HG02938 (cell line): ENCODE measurements at regions not wholly inside any gene's neighbourhood (a gene's known extent, or its start where the extent isn't known, plus 50 kb on each side); places are given as distances from the start of the nearest gene placed in this dataset.
"Not testable (repeated sequence)": the region's sequence is repeated elsewhere in the genome, so short reads cannot be mapped to it uniquely, and the experiment has no call there.

Experiments used
- ATAC-seq: cut with Tn5 transposase; IDR thresholded peaks from one replicate; pipeline ENCODE4 v1.9.1; 2021; ENCODE audit warnings: mild to moderate bottlenecking, moderate library complexity; ENCODE audit not compliant: unreplicated experiment

- no peak for ATAC-seq
Measured at GRCh38 chr12:131407221-131408035, 303.5 kb upstream of the SFSWAP start.

DNA sequence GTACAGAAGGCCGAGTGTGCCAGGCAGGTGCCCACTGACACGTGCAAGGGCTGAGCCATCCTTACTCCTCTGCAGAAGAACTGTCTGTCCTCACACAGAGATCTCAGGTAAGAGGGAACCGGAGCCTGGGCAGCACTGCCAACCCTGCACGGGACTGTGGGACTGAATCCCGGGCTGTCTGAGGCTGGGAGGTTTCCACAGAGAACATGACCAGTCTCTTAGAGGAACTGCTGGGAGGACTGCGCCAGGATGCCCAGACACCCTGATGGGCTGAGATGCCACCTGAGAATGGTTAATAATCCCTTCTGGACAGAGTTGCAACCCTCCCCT is 302.9 kb upstream of the SFSWAP start:
- no peak for ATAC-seq

DNA sequence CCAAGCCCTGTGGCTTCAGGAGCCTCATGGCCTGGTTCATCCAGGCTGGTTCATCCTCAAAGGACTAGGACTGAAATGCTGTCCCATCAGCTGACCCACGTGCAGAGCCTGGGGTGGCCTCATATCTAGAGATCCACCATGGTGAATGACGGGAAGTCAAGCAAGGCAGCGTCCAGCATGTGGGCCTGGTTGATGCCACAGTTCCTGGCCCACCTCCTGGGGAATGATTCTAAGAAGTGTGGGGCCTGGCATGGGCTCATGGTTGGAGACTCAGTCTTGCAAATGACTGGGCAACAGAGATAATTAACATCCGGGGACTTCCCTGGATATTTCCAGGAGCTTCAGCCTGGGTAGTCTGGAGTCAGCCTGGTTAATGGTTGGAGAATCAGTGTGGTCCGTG is 302.4 kb upstream of the SFSWAP start:
- ATAC-seq = no peak

DNA sequence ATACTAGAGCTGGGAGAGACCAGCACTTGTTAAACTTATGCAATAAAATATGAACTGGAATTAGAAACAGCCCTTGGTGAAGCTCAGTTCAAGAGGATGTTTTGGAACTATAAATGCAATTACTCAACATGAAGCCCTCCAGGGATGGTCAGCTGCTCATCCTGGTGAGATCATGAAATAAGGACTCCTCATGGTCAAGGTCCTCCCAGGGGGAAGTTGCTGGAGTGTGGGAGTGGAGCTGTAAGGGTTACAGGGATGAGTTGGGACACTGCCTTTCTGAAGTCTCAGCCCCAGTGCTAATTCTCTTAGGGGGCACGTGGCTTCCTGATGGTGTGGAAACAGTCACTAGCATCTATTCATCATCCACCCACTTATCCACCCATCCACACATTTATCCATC is 301.7 kb upstream of the SFSWAP start:
- ATAC-seq = no peak

DNA sequence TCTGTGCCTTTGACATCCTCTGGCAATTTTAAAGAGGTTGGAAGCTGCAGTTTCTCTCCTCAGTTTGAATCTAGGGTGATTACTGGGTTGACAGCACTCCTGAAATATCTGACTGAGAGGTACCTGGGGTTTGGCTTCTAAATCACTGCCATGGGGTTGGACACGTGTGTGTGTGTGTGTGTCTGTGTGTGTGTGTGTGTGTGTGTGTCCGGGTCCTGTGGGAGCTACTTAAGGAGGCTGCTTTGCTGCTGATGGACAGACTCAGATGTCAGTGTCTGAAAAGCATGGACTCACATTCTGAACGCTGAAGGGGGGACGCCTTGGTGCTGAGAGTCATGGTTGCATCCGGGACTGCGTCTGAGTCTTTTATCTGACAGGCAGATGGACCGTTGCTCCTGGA is 299.1 kb upstream of the SFSWAP start:
- not testable (repeated sequence) for ATAC-seq

GRCh38 chr12:131413006-131413405 is 297.9 kb upstream of the SFSWAP start:
- no peak for ATAC-seq

DNA sequence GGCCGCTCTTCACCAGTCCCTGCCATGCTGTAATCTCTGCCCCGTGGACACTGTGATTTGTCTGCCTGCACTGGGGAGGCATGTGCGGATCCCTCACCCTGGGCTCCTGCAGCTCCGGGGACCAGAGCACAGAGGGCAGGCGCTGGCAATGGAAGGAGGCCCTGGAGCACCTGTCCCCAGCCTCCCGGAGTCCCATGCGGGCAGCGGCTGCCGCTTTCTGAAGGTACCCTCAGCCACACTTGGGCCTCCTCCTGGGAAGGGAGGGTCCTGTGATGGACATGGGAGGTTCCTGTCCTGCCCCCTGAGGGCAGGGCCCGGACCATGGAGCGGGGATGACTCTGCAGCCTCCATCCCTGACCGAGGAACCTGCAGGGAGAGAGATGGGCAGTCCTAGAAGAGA is 297.4 kb upstream of the SFSWAP start:
- ATAC-seq = no peak

- not testable (repeated sequence) for ATAC-seq
Measured at GRCh38 chr12:131414155-131414922, 296.6 kb upstream of the SFSWAP start.

DNA sequence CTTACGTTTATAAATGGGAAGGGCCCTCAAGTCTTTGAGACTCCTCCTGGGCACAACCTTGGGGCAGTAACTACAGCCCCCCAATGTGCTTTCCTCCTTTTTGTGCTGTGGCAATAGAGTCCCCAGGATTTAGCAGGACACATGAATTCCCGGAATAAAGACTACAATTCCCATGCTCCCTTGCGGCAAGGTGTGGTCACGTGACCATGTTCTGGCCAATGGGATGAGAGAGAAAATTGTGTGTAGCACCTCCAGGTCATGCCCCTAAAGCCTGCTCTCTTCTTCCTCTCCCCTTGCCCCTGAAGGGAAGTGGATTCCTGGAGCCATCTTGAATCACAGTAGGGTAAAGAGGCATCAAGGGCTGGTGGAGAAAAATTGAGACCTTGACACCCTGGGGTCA is 295.1 kb upstream of the SFSWAP start:
- ATAC-seq = no peak

GRCh38 chr12:131418121-131418520 is 292.8 kb upstream of the SFSWAP start:
- ATAC-seq = no peak

DNA sequence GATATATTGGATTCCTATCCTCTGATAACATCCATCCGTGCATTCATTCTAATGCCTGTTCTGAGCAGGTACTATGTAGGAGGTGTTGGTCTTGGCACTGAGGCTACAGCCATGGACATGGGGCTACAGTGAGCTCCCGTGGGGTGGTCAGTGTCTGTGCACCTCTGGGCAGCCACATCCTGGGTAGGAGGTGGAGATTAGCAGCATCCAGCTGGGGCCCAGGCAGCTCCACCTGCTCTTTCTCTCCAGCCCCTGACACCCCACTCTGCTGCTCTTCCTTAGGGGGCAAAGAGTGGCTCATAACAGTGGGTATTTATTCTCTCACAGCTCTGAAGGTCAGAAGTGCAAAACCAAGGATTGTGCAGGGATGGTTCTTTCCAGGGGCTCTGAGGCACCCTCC is 292.0 kb upstream of the SFSWAP start:
- no peak for ATAC-seq

- ATAC-seq = no peak
Measured at GRCh38 chr12:131420867-131421447, 289.9 kb upstream of the SFSWAP start.

- ATAC-seq = no peak
Measured at GRCh38 chr12:131421509-131422186, 289.2 kb upstream of the SFSWAP start.

DNA sequence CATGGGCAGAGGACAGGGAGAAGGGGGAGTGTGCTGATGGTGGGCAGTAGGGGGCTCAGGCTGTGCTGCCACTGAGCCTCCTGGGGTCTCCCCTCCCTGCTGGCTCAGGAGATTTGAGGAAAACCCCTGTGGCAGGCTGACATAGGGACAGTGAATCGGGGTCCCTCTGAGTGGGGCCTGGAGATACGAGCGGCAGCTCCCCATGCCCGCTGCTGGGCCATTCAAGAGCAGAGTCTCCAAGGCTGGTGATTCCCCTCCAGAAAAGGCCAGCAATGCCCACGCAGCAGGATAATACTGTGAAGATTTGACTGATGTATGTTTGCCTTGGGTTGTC is 288.7 kb upstream of the SFSWAP start:
- ATAC-seq = no peak

DNA sequence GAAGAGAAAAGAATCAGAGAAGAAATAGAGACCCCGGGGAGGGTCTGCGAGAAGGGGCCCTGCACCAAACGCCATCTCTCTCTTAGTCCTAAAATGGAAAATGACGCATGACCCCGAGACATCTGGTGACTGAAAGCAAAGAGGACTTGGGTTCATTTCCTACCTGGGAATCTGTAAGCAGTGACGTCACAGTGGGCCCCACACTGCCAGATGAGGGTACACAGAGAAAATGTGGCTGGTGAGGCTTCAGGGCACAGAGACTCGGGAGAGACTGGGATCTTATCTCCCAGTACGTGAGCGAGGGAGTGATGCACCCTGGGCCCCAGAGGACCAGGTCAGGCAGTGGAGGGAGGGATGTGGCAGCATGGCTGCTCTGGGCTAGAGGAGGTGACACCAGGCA is 288.1 kb upstream of the SFSWAP start:
- no peak for ATAC-seq

- ATAC-seq = no peak
Measured at GRCh38 chr12:131424270-131424669, 286.6 kb upstream of the SFSWAP start.

DNA sequence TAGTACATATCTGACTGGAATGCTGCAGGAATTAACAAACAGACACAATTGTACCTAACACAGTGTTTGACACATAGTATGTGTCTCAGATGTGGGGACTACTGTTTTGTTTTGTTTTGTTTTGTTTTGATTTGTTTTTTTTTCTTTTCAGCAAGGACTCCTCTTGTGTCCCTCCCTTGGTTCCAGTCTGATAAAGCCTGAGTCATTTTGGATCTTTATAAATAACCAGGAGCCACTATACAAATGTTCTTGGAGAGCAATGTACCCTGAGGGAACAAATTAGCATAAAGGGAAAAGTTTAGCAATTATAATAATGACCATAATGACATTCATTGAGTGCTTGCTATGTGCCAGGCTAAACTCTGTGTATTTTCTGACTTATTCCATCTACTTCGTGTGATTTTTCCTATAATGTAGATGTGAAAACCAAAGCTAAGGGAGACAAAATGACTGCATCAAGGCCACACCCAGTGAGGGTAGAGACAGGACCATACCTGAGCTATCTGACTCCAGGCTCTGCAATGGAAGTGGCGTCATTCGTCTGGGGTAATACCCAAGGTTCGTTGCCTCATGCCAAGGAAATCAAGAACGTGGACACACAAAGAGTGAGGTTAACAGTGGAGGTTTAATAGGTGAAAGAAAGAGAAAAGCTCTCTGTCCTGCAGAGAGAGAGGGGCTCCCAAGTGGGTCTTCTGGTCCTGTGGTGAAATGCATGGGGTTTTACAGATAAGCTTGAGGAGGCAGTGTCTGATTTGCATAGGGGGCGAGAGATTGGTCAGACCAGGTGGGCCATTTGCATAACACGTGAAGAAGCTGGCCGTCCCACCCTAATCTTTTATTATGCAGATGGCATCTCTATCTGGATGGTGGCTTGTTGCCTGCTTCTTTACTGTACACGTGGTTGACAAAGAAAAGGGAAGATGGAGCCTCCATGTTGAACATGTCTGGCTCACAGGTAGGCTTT is 285.5 kb upstream of the SFSWAP start:
- no peak for ATAC-seq

DNA sequence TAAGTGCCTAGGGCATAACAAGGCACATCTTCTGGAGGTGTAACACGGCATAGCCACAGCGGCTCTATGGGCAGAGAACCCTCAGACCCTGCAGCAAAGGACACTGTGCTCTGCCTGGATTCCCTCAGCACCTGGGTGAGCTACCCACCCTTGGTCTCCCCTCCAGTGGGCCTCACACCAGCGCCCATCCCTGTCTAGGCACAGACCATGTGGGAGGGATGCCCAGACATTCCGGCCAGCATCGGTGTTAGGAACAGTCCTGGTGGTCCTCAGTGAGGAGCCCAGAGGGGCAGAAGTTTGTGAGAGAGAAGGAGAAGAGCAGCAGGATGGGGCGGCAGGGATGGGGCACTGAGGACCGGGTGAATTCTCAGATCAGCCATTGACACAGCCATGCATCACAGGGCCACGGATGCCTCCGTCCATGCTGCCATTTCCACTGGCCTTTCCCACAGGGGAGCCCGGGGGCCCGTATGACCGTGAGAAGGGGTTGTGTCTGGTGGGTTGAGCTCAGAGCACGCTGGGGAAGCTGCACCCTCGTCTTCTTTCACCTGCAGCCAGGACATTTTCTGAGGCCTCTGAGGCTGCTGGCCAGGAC is 282.7 kb upstream of the SFSWAP start:
- no peak for ATAC-seq

DNA sequence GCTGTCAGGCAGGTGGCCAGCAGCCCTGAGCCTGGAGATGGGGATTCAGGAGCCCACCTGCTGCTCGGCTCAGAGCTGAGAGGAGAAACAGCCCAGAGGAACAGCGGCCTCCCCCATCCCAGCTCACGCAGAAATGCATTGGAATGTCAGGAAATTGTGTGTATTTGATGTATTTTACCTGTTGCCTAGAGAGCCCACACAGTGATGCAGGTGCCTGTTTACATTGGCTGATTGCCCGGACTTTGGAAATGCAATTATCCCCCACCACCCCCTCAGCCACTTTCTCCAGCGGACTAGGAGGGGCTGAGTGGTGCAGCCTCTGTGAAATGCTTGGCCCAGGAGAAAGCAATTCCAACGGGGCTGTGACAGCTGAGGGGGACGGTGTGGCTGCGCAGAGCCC is 281.7 kb upstream of the SFSWAP start:
- not testable (repeated sequence) for ATAC-seq

DNA sequence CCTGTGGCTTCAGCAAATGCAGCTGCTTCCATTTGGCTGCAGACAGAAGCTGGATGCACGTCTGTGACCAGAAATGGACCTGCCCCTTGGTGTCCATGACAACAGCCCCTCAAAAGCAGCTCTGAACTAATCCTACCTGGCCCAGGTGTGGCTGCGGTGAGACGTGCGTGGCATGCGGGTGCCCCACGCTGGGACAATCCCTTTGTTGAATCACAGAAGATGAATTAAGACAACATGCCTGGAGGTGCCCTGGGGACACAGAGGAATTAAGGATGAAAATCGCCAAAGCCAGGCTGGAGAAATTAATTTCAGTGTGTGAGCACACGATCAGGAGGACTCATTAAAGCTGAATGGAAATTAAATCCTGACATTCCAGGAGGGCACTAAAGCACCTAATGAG is 281.2 kb upstream of the SFSWAP start:
- ATAC-seq = not testable (repeated sequence)
